ENCODE measurements at regions not wholly inside any gene's neighbourhood (a gene's known extent, or its start where the extent isn't known, plus 50 kb on each side); places are given as distances from the start of the nearest gene placed in this dataset.

GRCh38 chr9:126088336-126088735 is 238.3 kb upstream of the MVB12B start:
- in situ Hi-C loops (cut with MboI; ENCODE audit: low sequenced_read_pairs): no loop called here

GRCh38 chr9:126089789-126090188 is 236.8 kb upstream of the MVB12B start:
- in situ Hi-C loops (cut with MboI; ENCODE audit: low sequenced_read_pairs): no loop called here

GRCh38 chr9:126093771-126094170 is 232.9 kb upstream of the MVB12B start:
- in situ Hi-C loops (cut with MboI; ENCODE audit: low sequenced_read_pairs): no loop called here

- in situ Hi-C loops (cut with MboI; ENCODE audit: low sequenced_read_pairs): no loop called here
Observed at GRCh38 chr9:126095546-126096190, 231.0 kb upstream of the MVB12B start.

GRCh38 chr9:126096340-126096739 is 230.3 kb upstream of the MVB12B start:
- in situ Hi-C loops (cut with MboI; ENCODE audit: low sequenced_read_pairs): no loop called here

- in situ Hi-C loops (cut with MboI; ENCODE audit: low sequenced_read_pairs): no loop called here
Observed at GRCh38 chr9:126097679-126098078, 228.9 kb upstream of the MVB12B start.

GRCh38 chr9:126106404-126106803 is 220.2 kb upstream of the MVB12B start:
- in situ Hi-C loops (cut with MboI; ENCODE audit: low sequenced_read_pairs): no loop called here

GRCh38 chr9:126107693-126108092 is 218.9 kb upstream of the MVB12B start:
- in situ Hi-C loops (cut with MboI; ENCODE audit: low sequenced_read_pairs): no loop called here

- in situ Hi-C loops (cut with MboI; ENCODE audit: low sequenced_read_pairs): no loop called here
Observed at GRCh38 chr9:126108240-126108639, 218.4 kb upstream of the MVB12B start.

- in situ Hi-C loops (cut with MboI; ENCODE audit: low sequenced_read_pairs): no loop called here
Observed at GRCh38 chr9:126109575-126109974, 217.1 kb upstream of the MVB12B start.

GRCh38 chr9:126111556-126111955 is 215.1 kb upstream of the MVB12B start:
- in situ Hi-C loops (cut with MboI; ENCODE audit: low sequenced_read_pairs): no loop called here

- in situ Hi-C loops (cut with MboI; ENCODE audit: low sequenced_read_pairs): no loop called here
Observed at GRCh38 chr9:126112135-126112720, 214.4 kb upstream of the MVB12B start.

GRCh38 chr9:126113176-126113575 is 213.5 kb upstream of the MVB12B start:
- in situ Hi-C loops (cut with MboI; ENCODE audit: low sequenced_read_pairs): no loop called here

- in situ Hi-C loops (cut with MboI; ENCODE audit: low sequenced_read_pairs): no loop called here
Observed at GRCh38 chr9:126113756-126114408, 212.7 kb upstream of the MVB12B start.

GRCh38 chr9:126114409-126114760 is 212.2 kb upstream of the MVB12B start:
- in situ Hi-C loops (cut with MboI; ENCODE audit: low sequenced_read_pairs): no loop called here

GRCh38 chr9:126114850-126115460 is 211.7 kb upstream of the MVB12B start:
- in situ Hi-C loops (cut with MboI; ENCODE audit: low sequenced_read_pairs): no loop called here

GRCh38 chr9:126116351-126117157 is 210.1 kb upstream of the MVB12B start:
- in situ Hi-C loops (cut with MboI; ENCODE audit: low sequenced_read_pairs): no loop called here

- in situ Hi-C loops (cut with MboI; ENCODE audit: low sequenced_read_pairs): no loop called here
Observed at GRCh38 chr9:126117158-126117425, 209.5 kb upstream of the MVB12B start.

GRCh38 chr9:126117631-126118030 is 209.0 kb upstream of the MVB12B start:
- in situ Hi-C loops (cut with MboI; ENCODE audit: low sequenced_read_pairs): no loop called here

- in situ Hi-C loops (cut with MboI; ENCODE audit: low sequenced_read_pairs): no loop called here
Observed at GRCh38 chr9:126119731-126120130, 206.9 kb upstream of the MVB12B start.

- in situ Hi-C loops (cut with MboI; ENCODE audit: low sequenced_read_pairs): no loop called here
Observed at GRCh38 chr9:126122901-126123616, 203.6 kb upstream of the MVB12B start.

All from HL-60/S4 treated with phorbol 12-myristate 13-acetate at 8.2 ng/mL for 4 days and 3 days (cell line).